ENCODE measurements at regions not wholly inside any gene's neighbourhood (a gene's known extent, or its start where the extent isn't known, plus 50 kb on each side); places are given as distances from the start of the nearest gene placed in this dataset.

DNA sequence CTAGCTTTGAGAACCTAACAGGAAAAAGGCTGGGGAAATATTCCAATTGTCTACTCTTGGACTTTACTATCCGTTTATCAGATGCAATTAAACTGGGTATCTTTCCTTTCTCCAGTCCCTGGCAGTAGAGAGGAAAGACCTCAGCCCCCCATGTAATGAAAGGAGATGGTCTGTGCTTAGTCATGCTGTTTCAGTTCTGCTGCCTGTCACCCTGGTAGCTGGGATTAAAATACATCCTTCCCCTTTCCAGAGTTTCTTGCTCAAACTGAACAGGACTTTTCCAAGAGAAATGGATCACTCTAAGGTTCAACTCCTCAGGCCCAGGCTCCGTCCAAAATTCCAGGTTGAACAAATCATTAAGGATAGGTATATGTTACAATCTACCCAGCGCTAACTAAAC is 202.9 kb downstream of the PTEN start:
- DNase-seq = no peak
- no peaks in the 10 kb centered on the region for H3K27me3 ChIP-seq
- H3K27ac ChIP-seq = peak overlapping the region in 3 of 4 donors; percentile 21 to 54 (median 35)
- no peaks in the 10 kb centered on the region for H3K9me3 ChIP-seq
- no peaks in the 10 kb centered on the region for H3K36me3 ChIP-seq
- no peak overlapping the region for H3K4me3 ChIP-seq
- no peak for TF ChIP-seq POLR2A (IDR thresholded peaks at IDR 0.05)
- TF ChIP-seq, protein P1, sequence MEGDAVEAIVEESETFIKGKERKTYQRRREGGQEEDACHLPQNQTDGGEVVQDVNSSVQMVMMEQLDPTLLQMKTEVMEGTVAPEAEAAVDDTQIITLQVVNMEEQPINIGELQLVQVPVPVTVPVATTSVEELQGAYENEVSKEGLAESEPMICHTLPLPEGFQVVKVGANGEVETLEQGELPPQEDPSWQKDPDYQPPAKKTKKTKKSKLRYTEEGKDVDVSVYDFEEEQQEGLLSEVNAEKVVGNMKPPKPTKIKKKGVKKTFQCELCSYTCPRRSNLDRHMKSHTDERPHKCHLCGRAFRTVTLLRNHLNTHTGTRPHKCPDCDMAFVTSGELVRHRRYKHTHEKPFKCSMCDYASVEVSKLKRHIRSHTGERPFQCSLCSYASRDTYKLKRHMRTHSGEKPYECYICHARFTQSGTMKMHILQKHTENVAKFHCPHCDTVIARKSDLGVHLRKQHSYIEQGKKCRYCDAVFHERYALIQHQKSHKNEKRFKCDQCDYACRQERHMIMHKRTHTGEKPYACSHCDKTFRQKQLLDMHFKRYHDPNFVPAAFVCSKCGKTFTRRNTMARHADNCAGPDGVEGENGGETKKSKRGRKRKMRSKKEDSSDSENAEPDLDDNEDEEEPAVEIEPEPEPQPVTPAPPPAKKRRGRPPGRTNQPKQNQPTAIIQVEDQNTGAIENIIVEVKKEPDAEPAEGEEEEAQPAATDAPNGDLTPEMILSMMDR (IDR thresholded peaks at IDR 0.05) = no peak
- H3K4me1 ChIP-seq = peaks cover 0 to 15% (median 7%) of the 10 kb centered on the region in 4 donors

DNA sequence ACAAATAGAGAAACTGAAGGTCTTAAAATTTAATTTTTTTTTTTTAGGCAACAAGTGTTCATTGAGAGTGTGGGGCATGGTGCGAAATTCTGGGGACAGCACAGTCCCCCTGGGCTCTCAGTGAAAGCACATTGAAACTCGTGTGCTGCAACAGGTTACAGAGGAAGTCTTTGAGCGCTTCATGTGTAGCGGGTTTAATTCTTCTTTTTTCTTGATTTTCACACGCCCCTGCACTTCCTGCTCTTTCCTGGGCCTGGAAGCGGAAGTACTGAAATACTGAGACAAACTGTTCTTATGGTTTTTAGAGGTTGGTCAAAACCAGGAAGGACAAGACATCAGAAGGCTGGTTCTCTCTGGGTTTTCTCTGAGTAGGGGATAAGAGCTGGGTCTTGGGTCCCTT is 203.5 kb downstream of the PTEN start:
- Histone ChIP-seq H3K4me3 (no peak overlapping the region), H3K27ac (peak overlapping the region in 3 of 4 donors; percentile 1 to 64 (median 54)), H3K36me3 (no peaks in the 10 kb centered on the region), H3K4me1 (peaks cover 0 to 15% (median 7%) of the 10 kb centered on the region in 4 donors), H3K9me3 (no peaks in the 10 kb centered on the region), H3K27me3 (no peaks in the 10 kb centered on the region)
- TF ChIP-seq, protein P1 (IDR thresholded peaks at IDR 0.05) = no peak
- TF ChIP-seq POLR2A (IDR thresholded peaks at IDR 0.05) = no peak
- peak in 2 of 3 donors; percentile 61 to 73 for DNase-seq

DNA sequence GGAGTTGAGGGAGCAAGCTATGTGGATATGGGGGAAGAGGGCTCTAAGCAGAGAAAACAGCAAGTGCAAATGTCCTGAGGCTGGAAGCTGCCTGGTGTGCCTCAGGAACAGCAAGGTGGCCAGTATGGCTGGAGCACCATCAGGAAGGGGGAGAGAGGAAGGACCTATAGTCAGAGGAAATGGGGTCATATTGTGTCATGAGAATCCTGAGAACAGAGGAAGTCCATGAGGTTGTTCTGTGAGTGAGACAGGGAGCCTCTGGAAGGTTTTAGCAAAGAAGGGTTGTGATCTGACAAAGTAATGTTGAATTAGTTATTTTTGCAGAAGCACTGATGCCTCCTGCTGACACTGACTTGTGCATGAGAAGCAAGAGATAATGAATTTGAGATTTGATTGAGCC is 204.3 kb downstream of the PTEN start:
- Histone ChIP-seq H3K4me1 (peaks cover 0 to 15% (median 6%) of the 10 kb centered on the region in 4 donors), H3K27me3 (no peaks in the 10 kb centered on the region), H3K9me3 (no peaks in the 10 kb centered on the region), H3K4me3 (no peak overlapping the region), H3K36me3 (no peaks in the 10 kb centered on the region), H3K27ac (peak overlapping the region in 3 of 4 donors; percentile 1 to 64 (median 22))
- no peak for DNase-seq
- TF ChIP-seq, protein P1 (IDR thresholded peaks at IDR 0.05) = no peak
- no peak for TF ChIP-seq POLR2A (IDR thresholded peaks at IDR 0.05)

DNA sequence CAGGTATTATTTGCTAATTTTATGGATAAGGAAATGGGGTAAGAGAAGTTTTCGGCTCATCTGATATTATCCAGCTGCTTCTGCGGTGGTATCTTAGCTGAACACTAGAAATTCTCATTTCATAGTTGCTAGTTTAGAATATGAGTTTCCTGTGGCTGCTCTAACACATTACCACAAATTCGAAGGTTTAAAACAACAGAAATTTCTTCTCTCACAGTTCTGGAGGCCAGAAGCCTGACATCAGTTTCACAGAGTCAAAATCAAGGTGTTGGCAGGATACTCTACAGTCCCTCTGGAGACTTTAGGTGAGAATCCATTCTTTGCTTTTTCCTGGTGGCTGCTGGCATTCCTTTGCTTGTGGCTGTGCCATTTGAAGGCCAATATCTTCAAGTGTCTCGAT is 205.9 kb downstream of the PTEN start:
- H3K9me3 ChIP-seq = no peaks in the 10 kb centered on the region
- H3K27ac ChIP-seq = no peak overlapping the region

DNA sequence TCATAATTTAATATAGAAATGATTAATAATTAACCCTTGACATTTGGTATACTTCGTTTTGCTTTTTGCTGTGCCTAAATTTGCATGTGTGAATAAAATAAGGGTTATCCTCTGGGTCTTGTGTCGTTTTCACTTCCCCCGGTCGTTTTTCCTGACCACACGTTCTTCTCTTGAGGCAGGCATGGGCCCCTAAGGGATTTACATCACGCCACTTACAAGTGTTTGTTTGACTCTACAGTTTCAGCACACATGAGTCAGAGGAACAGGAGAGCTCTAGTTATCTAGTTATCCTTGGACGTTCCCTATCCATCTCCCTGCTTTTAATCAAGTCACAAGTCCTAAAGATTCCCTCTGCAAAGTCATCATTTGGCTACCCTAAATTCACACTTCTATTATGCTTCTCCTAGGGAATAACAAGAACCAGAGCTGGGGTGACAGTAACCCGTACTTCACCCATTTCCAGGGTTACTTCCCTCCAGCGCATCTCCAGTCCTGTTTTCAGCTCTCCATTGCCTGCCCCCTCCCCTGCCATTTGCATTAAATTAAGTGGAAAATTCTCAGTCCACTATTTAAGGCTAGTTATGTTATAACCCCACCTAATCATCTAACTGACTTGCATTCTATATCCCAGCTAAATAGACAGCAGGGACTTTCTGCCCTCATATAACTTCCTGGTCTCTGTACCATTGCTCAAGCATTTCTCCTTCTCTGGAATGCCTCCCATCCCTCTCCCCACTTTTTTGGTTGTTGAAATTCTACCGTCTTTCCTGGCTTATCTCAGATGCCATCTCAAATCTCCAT is 206.9 kb downstream of the PTEN start:
- TF ChIP-seq, protein P1 (IDR thresholded peaks at IDR 0.05) = no peak
- no peak for TF ChIP-seq POLR2A (IDR thresholded peaks at IDR 0.05)
- peaks cover 0 to 7% (median 2%) of the 10 kb centered on the region in 4 donors for H3K4me1 ChIP-seq
- H3K27me3 ChIP-seq = no peaks in the 10 kb centered on the region
- DNase-seq = peak in 1 of 3 donors; percentile 58
- no peaks in the 10 kb centered on the region for H3K36me3 ChIP-seq
- H3K9me3 ChIP-seq = no peaks in the 10 kb centered on the region
- H3K27ac ChIP-seq = no peak overlapping the region
- H3K4me3 ChIP-seq = no peak overlapping the region

More for the DNA sequence above, 205.9 kb downstream of the PTEN start:
- no peaks in the 10 kb centered on the region for H3K27me3 ChIP-seq
- no peak overlapping the region for H3K4me3 ChIP-seq
- H3K4me1 ChIP-seq = peaks cover 0 to 15% (median 2%) of the 10 kb centered on the region in 4 donors
- TF ChIP-seq, protein P1 (IDR thresholded peaks at IDR 0.05) = no peak
- TF ChIP-seq POLR2A (IDR thresholded peaks at IDR 0.05) = no peak
- DNase-seq = no peak
- no peaks in the 10 kb centered on the region for H3K36me3 ChIP-seq

All from Peyer's patch (tissue), 4 donors.